SHP77 treated with DMSO at 0.1 percent for 48 hours (cell line): ENCODE measurements at regions not wholly inside any gene's neighbourhood (a gene's known extent, or its start where the extent isn't known, plus 50 kb on each side); places are given as distances from the start of the nearest gene placed in this dataset.
"Not testable (repeated sequence)": the region's sequence is repeated elsewhere in the genome, so short reads cannot be mapped to it uniquely, and the experiment has no call there.

Experiments
- DNase-seq: peaks from one replicate; lab custom pipeline; 2025; lab: John Stamatoyannopoulos, UW

DNA sequence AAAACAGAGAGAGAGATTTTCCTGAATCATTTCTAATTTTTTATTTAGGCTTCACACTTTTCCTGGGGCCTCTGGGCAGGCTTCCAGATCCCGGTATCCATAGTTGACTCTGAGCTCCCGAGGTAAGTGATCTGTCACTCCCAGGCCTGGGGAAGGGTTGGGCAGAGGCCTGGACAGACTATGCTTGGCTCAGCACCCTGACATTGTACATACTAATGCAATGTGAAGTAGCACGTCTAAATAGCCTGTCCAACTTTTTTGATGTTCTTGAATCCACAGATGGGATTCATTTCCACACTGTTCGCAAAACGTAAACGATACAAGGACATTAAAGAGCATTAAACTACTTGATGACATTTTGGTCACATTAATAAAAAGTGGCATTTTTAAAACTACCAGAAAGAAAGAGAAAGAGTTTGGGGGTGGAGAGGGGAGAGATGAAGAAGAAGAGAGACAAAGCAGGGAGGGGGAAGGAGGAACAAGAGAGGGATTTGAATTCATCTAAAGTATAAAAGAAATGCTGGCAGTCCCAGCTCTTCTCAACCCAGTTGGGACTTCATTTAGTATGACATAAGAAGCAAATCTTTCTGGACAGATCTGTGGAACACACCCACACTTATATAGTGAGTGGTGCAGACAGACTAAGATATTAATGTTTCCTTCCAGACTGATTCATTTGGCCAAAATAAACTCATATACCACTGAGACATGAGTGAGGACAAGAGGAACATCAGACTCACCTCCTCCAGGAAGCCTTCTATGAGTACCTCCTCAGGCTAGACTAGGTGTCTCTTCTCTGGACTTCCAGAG lies 514.2 kb downstream of the SOX6 start:
- DNase-seq, result no peak

DNA sequence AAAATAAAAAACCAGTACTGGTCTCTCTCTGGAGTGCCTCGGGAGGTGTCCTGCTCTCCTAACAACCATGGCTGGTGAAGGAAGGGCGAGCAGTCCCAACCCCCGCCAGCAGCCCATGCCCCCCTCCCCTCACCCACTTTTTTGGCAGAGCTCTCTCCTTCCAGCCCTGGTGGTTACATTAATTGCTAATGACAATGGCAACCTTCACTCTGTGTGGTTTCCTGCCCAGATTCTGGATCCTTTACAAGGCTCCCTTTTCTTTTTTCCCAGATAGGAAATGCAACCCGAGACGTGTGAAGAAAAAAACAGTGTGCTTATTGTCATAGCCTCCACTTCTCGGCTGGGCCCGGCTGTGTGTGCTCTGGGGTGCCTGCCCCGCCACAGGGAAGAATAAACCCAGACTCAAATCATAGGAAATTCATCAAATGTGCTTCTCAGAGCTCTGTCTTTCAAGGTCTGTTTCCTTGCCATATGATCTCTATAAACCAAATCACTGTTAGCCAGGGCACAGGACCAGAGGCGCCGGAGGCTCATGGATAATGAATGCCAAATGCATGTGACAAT lies 513.0 kb downstream of the SOX6 start:
- no peak for DNase-seq

DNA sequence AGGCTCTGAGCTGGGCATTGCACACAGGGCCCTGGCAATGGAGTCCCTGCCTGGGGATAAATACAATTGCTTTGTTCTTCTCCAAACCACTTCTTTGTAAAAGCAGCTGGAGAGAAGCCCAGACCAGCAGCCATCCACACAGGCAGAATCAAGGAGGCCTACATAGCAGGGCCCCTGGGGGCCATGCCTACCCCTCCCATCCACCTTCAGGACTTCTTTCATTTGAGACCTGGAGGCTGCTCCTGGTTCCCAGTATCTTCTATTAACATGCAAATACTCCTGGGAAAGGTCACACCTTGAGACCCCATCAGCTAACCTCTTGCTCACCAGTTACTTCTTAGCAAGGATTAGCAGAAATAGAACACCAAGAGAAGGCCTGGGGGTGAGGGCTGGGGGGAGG lies 511.1 kb downstream of the SOX6 start:
- DNase-seq, result no peak

DNA sequence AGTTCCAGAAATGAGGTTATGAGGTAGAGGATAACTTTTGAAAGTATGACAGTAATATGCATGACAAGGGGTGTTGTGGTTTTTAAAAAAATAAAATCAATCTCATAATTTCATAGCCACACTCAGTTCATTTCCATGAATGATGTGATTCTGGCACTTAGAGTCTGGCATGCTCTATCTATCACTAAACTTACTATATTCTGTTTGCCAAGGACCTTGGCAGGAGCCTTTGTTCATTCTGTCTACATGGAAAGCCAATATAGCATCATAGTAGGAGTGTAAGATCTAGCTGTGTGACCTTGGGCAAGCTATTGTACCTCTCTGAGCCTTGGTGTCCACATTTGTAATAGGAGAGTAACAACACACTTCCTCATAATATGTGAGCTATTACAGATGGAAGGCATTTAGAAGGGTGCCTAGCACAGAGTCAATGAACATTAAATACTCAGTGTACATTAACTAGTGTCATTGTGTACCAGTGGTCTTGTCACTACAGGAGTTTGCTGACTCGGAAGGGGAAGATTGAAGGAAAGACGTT lies 507.6 kb downstream of the SOX6 start:
- DNase-seq, result no peak

DNA sequence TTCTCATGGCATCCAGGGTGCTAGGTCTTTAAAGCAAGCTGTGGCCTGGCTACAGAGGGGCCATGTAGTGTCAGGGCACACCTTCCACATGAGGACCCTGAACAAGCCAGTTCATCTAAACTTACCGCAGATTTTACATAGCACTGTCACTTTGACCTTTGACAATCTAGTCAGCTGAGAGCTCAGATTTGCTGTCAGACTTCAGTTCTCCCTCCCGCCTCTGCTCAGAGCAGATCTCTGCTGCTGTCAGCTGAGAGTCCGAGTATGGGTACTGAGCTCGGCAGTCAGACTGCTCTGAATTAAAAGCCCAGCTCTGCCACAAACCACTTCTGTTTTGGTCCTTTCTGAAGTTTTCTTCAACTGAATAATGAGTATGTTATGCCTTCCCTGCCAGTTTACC lies 507.1 kb downstream of the SOX6 start:
- DNase-seq, result no peak

DNA sequence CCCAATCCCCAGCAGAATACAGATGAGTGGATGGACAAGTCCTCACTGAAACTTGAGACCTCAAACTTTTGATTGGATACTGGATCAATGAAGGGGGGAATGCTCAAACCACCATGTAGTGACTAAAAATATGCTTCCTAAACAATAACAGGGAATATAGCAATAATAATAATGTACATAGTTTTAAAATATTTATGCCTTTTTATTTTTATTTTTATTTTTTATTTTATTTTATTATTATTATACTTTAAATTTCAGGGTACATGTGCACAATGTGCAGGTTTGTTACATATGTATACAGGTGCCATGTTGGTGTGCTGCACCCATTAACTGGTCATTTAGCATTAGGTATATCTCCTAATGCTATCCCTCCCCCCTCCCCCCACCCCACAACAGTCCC lies 506.0 kb downstream of the SOX6 start:
- not testable (repeated sequence) for DNase-seq

DNA sequence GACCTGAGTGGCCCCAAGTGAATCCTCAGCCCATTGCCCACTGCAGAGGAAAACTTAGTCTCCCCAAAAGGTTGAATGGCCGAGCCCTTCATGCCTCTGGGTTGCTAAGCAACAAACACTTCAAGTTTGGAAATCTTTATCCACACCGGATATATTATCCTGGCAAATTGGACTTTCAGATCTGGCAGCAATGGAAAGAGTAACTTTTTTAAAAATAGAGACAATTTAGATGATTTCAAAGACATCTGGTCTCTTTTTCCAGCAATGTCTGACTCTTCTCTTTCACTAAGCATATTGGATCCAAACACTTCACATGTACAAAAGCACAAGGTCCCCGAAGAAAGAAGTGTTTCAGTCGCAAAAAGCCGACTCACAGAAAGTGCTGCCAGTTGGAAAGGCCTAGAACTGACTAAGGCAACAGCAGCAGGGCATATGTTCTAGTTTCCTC lies 505.3 kb downstream of the SOX6 start:
- no peak for DNase-seq

- no peak for DNase-seq
Observed at GRCh38 chr11:15852179-15852578, 504.2 kb downstream of the SOX6 start.

- no peak for DNase-seq
Observed at GRCh38 chr11:15854245-15854644, 502.1 kb downstream of the SOX6 start.

GRCh38 chr11:15858881-15859280 lies 497.5 kb downstream of the SOX6 start:
- no peak for DNase-seq

GRCh38 chr11:15859411-15859810 lies 496.9 kb downstream of the SOX6 start:
- DNase-seq, result no peak

GRCh38 chr11:15861256-15861655 lies 495.1 kb downstream of the SOX6 start:
- no peak for DNase-seq

DNA sequence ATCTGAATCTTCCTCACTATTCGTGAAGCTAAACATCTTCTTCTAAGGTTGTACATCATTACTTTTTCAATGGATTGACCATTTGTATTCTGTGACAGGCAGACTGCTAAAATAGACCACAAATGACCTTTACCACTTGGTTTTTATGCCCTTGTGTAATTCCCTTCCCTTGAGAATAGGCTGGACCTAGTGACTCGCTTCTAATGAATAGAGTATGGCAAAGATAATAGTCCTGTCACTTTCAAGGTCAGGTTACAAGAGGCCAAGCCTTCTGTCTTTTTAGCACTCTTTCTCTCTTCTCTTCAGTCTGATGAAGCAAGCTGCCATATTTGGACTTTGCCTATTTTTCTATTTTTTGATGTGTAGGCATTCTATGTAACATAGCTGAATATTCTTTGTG lies 492.9 kb downstream of the SOX6 start:
- no peak for DNase-seq

- DNase-seq, result no peak
Observed at GRCh38 chr11:15864026-15864805, 492.1 kb downstream of the SOX6 start.

GRCh38 chr11:15865212-15865987 lies 490.9 kb downstream of the SOX6 start:
- no peak for DNase-seq

DNA sequence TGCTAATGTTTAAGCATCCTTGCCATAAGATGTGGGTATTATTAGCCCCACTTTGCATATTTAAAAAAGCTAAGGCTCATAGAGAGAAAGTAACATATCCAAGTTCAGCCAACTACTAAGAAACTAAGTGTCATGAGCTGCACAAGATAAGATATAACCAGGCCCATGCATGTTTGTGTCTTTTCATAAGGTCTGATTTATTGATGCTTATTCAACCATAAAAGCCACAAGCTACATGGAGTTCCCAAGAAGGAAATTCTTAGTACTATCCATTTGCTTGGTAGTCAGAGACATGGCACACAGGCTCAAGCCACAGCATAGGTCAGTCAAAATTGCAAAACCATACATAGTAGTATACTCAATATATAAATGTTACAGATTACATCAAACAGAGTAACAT lies 488.5 kb downstream of the SOX6 start:
- no peak for DNase-seq

DNA sequence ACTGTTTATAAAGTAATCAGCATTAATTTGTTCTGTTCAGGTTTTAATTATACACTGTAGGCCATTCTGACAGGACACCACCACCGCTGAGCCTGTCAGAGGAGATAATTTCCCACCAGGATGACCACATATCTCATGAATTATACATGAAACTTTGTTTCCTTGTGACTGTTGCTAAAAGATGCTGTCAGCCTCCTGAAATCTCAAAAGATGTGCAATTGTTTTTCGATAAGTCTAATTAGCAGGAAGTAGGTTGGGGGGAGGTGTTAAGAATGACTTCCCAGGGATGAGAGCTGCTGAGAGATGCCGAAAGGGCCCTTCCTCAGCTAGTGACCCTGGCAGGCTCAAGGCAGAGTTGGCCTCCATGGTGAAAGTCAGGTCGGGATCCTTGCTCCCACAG lies 485.4 kb downstream of the SOX6 start:
- DNase-seq, result no peak

DNA sequence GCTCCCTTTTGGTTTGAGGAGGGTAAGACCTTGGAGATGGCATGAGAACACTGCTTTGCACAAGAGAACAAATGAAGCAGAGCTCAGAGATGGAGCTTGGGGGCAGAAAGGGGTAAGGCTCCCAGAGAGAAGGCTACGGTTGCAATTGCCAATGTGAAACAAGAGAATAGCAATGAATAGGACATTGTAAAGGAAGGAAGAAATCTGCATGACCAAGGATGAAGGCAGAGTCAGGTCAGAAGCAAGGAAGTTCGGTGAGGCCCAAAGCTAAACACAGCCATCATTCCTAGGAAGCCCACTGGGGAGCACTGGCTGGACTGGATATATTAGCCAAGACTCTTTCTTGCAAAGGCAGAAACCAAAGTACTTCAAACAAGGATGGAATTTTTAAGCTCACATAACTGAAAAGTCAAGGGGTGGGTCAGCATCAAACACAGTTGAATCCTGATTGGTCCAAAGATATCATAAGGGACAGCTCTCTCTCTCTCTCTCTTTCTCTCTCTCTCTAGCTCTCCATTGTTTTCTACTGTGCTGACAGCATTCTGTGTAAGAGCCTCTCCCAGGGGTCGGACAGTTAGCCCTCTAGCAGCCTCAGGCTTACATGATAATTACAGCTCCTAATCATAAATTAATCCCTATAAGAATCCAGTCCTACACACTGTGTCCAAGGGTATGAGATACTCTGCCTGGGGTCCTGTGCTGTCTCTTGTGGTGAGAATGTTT lies 484.3 kb downstream of the SOX6 start:
- no peak for DNase-seq

GRCh38 chr11:15873501-15873900 lies 482.8 kb downstream of the SOX6 start:
- DNase-seq, result no peak

GRCh38 chr11:15874704-15875103 lies 481.6 kb downstream of the SOX6 start:
- no peak for DNase-seq

DNA sequence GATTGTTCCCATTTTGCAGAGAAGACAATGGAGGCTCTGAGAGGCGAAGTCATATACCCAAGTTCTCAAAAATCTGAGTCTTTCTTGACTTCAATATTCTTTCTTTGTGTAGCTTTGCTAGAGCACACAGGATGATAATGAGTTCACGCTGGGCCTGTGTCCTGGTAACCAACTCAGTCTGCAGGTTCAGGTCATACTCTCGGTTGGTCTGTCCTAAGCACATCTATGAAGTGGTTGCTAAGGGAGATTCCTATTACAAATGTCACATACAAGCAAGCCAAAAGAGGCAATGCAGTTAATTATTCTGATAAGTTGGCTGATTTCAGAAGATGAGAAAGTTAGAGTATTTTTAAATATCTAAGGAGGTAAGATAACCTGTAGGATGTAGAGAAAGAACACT lies 481.0 kb downstream of the SOX6 start:
- DNase-seq, result no peak
